ENCODE measurements at regions not wholly inside any gene's neighbourhood (a gene's known extent, or its start where the extent isn't known, plus 50 kb on each side); places are given as distances from the start of the nearest gene placed in this dataset.
A peak's percentile ranks its signal among the peaks of the same experiment; 100 is the strongest.
"Not testable (repeated sequence)": the region's sequence is repeated elsewhere in the genome, so short reads cannot be mapped to it uniquely, and the experiment has no call there.

DNA sequence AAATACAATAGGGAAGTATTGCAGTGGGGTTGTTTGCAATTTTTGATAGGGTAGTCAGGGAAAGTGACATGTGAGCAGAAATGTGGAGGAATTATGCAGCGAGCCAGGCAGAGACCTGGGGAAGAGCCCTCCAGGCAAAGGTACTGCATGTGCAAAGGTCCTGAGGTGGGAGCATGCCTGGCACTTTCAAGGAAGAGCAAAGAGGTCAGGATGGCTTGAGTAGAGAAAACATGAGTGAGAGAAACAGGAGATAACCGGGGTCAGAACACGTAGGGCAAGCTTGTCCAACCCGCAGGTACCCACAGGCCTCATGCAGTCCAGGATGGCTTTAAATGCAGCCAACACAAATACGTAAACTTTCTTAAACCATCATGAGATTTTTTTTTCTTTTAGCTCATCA, 71.0 kb downstream of the COQ2 start:
- Histone ChIP-seq H3K9me3 (peaks cover 3% of the 10 kb centered on the region; the same call in 1 of the 2 replicates), H3K4me3 (no peak overlapping the region), H3K27me3 (ENCODE audit: low read depth) (no peaks in the 10 kb centered on the region), H3K36me3 (replicated peaks) (no peaks in the 10 kb centered on the region), H3K4me1 (no peaks in the 10 kb centered on the region)
- in situ Hi-C loops (cut with MboI; ENCODE audit: low sequenced_read_pairs) = no loop called here
- no peak for DNase-seq (ENCODE audit: low spot score in 2 of 2)

DNA sequence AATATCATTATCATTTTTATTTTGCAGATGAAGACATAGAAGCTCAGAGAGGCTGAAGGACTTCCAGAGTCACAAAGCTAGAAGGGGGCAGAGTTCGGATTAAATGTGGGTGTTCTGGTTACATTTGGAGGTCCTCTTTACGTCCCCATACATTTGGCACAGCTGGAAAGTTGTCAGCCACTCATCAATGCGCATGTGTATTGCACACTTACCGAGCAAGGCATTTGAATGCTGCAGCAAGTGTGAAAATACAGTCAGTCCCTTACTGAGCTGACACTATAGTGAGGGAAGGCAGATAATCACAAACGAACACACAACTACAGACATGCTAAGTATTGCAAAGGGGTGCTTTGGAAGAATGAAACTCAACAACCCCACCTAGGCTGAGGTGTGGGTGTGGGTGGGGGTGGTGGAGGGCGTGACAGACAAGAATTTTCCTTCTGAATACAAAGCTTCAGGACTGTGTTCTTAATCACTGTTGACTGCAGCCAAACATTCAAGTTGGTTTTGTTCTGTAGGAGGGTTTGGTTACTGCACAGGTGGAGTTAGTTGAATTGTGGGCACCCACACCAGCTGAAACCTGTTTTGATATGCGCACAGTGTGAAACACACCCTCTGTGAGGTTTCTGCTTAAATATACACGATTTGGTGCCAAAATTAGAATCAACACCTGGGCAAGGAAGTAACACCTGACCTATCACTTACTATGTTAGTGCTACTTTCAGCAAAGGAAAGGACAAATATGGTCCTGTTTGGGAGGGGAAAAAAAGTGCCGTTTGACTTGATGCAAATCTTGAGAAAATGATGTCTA, 72.4 kb downstream of the COQ2 start:
- Histone ChIP-seq H3K4me3 (no peak overlapping the region), H3K9me3 (peaks cover 11% of the 10 kb centered on the region), H3K36me3 (replicated peaks) (no peaks in the 10 kb centered on the region), H3K27me3 (ENCODE audit: low read depth) (no peaks in the 10 kb centered on the region), H3K4me1 (no peaks in the 10 kb centered on the region)
- in situ Hi-C loops (cut with MboI; ENCODE audit: low sequenced_read_pairs) = no loop called here
- DNase-seq (ENCODE audit: low spot score in 2 of 2) = no peak

DNA sequence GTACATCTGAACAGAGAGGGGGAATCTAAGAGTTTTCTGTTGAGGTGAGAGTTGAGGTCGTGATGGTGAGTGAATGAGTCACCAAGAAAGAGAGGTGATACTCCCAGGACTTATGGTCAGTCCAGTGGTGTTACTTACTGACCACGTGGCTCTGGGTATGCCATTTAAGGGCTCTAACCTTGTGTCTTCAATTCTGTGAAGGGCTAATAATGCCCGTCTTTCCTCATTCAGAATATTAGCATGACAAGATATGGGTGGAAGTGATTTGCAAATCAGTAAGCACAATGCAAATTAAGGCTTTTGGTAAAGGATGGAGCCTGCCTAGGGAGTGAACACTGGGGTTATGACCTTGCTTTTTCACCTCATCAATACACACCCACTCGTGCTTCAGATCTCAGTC, 75.2 kb downstream of the COQ2 start:
- no peaks in the 10 kb centered on the region for H3K27me3 ChIP-seq (ENCODE audit: low read depth)
- peaks cover 11% of the 10 kb centered on the region for H3K9me3 ChIP-seq
- H3K4me3 ChIP-seq = no peak overlapping the region
- DNase-seq (ENCODE audit: low spot score in 2 of 2) = no peak
- in situ Hi-C loops (cut with MboI; ENCODE audit: low sequenced_read_pairs) = no loop called here
- H3K36me3 ChIP-seq (replicated peaks) = no peaks in the 10 kb centered on the region
- H3K4me1 ChIP-seq = no peaks in the 10 kb centered on the region

DNA sequence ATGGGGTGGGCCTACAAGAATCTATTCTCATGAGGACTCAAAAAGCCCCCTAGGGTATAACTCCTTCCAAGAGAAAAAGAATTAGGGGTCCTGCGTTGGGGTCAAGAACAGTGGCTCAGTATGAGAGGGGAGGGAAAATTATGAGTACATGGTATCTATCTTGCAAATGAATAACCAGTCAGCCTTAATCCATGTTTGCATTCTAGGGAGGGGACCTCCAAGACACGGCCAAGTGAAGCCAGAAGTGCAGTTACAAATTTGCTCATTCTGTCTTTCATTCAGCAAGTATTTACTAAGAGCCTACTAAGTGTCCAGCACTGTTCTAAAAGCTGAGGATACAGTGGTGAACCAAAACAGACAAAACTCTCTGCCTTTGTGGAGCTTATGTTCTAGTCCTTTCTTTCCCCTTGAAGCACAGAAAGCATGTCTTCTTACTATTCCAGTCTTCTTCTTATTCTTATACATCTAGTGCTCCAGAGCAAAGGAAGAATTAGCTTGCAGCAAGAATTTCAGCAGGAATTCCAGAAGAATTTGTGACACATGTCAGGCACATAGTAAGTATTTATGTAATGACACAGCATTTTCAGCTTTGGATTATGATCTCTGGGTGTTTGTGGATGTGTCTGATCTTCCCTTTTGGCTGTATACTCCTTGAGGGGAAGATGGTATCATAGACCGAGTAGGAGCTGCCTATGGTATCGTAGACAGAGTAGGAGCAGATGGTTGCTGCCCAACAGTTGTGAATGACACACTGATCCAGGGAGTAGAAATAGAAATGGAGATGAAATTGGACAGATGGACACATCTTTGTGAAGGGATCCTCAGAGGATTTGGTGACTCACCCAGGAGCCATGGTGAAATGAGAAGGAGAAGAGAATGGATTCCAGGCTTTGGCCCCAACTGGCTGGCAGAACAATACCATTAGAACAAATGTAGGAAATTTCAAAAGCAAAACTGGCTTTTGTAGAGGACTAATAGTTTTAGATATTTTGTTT, 75.9 kb downstream of the COQ2 start:
- H3K4me1 ChIP-seq = no peaks in the 10 kb centered on the region
- in situ Hi-C loops (cut with MboI; ENCODE audit: low sequenced_read_pairs) = no loop called here

DNA sequence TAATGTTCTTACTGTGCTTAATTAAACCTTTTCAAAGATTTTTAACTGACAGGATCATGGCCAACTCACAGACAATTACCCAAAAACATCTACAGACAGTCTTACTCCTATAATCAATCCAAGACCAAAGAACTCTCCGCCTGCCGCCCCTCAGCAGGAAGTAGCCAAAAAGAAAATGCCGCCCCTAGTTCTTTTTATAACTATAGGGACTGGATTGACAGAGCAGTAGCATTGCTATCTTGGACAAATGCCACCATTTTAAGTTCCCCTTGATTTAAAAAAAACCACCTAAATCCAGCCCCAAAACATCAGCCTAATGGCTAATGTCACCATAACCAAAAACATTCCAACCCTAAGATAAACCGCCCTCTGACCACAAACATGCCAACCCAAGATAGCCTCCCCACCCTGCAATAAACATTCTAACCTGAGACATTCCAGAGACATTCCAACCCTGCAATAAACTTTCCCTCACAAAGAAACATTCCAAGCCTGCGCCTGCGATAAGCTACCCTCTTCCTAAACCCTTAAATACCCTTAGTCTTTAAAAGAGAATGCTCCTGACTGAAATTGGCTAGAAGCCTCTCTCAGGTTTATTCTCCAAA, 77.0 kb downstream of the COQ2 start:
- in situ Hi-C loops (cut with MboI; ENCODE audit: low sequenced_read_pairs) = no loop called here
- Histone ChIP-seq H3K4me3 (no peak overlapping the region), H3K27me3 (ENCODE audit: low read depth) (no peaks in the 10 kb centered on the region), H3K9me3 (peaks cover 11% of the 10 kb centered on the region), H3K4me1 (no peaks in the 10 kb centered on the region), H3K36me3 (replicated peaks) (no peaks in the 10 kb centered on the region)
- DNase-seq (ENCODE audit: low spot score in 2 of 2) = peak; percentile 22 to 25

More for the DNA sequence above, 75.9 kb downstream of the COQ2 start:
- Histone ChIP-seq H3K9me3 (peaks cover 11% of the 10 kb centered on the region), H3K4me3 (no peak overlapping the region), H3K27me3 (ENCODE audit: low read depth) (no peaks in the 10 kb centered on the region), H3K36me3 (replicated peaks) (no peaks in the 10 kb centered on the region)
- DNase-seq (ENCODE audit: low spot score in 2 of 2) = no peak

DNA sequence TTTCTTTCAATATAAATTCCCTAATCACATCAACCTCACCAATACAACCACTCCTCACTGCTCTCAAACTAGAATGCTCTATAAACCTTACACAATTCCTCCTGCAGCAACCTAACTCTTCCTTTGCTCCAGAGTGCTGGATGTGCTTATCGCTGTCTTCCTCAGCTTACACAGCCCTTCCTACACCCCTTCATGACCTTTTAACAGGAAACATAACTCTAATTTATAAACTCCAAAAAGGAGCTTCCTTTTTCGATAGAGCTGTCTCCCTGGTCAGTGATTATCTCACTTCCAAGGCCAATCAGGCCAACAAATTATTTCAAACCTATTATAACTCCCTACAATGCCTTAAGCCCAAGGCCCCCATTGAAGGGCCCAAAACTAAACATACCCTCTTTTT, 78.8 kb downstream of the COQ2 start:
- H3K27me3 ChIP-seq (ENCODE audit: low read depth) = no peaks in the 10 kb centered on the region
- H3K36me3 ChIP-seq (replicated peaks) = no peaks in the 10 kb centered on the region
- no peak for DNase-seq (ENCODE audit: low spot score in 2 of 2)
- no peaks in the 10 kb centered on the region for H3K4me1 ChIP-seq
- peaks cover 11% of the 10 kb centered on the region for H3K9me3 ChIP-seq
- in situ Hi-C loops (cut with MboI; ENCODE audit: low sequenced_read_pairs) = no loop called here
- H3K4me3 ChIP-seq = no peak overlapping the region

DNA sequence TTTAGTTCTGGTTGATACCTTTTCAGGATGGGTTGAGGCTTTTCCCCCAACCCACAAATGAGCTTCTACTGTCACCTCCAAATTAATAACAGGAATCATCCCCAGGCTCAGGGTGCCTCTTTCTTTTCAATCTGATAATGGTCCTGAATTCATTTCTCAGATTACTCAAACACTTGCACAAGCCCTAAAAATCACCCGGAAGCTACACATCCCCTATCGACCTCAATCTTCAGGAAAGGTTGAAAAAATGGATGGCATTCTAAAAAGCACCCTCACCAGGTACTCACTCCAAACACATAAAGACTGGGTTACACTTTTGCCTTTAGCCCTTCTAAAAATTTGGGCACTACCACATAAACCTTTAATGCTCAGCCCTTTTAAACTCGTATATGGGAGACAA, 79.9 kb downstream of the COQ2 start:
- in situ Hi-C loops (cut with MboI; ENCODE audit: low sequenced_read_pairs) = no loop called here
- no peak for DNase-seq (ENCODE audit: low spot score in 2 of 2)
- Histone ChIP-seq H3K4me1 (no peaks in the 10 kb centered on the region), H3K27me3 (ENCODE audit: low read depth) (no peaks in the 10 kb centered on the region), H3K4me3 (no peak overlapping the region), H3K9me3 (peaks cover 11% of the 10 kb centered on the region), H3K36me3 (replicated peaks) (no peaks in the 10 kb centered on the region)

DNA sequence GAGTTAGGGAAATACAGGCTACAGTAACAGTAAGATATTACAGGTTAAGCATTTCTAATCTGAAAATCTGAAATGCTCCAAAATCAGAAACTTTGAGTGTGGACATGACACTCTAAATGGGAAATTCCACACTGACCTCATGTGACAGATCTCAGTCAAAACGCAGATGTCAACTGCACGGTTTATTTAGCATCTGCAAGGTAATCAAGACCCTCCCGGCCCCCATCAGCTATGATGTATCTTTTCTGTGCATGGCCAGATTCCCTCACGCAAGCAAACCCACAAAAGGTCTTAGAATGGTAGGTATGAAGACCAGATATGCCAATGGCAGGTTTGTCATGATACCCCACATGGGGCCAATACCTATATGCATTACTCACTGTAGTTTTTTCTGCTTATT, 82.8 kb downstream of the COQ2 start:
- in situ Hi-C loops (cut with MboI; ENCODE audit: low sequenced_read_pairs) = no loop called here
- no peaks in the 10 kb centered on the region for H3K27me3 ChIP-seq (ENCODE audit: low read depth)
- H3K4me1 ChIP-seq = no peaks in the 10 kb centered on the region
- no peaks in the 10 kb centered on the region for H3K9me3 ChIP-seq
- no peak for DNase-seq (ENCODE audit: low spot score in 2 of 2)
- H3K36me3 ChIP-seq (replicated peaks) = no peaks in the 10 kb centered on the region
- no peak overlapping the region for H3K4me3 ChIP-seq

DNA sequence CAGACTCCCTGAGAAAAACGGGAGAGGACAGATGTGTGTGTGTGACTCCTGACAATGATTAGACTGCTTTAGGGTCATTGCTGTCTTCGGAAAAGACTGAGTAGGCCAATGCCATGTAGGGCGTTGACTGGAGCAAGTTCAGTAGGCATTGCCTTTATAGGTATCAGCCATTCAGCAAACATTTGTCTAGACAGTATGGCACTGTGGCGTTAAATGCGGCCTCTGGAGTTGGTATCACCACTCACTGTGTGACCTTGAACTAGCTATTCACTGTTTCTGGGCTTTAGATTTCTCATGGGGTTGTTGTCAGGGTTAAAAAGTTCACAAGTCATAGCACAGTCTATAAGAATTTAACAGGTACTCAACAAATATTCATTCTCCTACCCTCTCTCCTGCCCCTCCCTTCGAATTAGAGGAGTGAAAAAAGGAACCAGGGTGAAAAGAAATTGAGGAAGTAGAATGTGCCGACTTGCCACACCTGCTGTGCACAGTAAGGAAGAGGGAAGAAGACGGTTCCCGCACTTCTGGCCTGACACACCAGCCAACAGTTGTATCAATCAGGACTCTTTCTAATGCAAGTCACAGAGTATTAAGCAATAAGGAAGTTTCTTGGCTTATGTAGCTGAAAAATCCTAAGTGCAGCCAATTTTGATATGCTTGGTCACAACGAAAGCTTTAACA, 83.2 kb upstream of the PLAC8 start:
- no peak for DNase-seq (ENCODE audit: low spot score in 2 of 2)
- H3K36me3 ChIP-seq (replicated peaks) = no peaks in the 10 kb centered on the region
- no peaks in the 10 kb centered on the region for H3K9me3 ChIP-seq
- H3K4me1 ChIP-seq = no peaks in the 10 kb centered on the region; the same call in 1 of the 2 replicates
- no peak overlapping the region for H3K4me3 ChIP-seq
- H3K27me3 ChIP-seq (ENCODE audit: low read depth) = no peaks in the 10 kb centered on the region
- in situ Hi-C loops (cut with MboI; ENCODE audit: low sequenced_read_pairs) = no loop called here

DNA sequence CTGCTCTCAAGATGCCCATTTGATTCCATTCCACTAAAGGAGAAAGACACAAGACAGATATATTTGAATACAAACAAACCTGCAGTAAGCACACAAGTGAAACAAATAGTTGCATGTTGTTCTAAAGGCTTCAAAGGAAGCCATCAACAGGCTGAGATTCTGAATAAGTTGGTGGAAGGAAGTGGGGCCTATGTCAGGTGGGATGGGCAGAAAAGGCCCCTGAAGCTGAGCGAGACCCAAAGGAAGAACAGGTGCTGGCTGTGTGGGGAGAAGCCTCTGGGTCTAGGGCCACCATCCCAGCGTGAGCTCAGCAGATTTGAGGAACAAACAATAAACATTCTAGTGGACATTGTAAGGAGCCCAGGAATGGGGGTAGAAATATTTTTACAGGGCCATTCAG, 82.4 kb upstream of the PLAC8 start:
- no peaks in the 10 kb centered on the region for H3K27me3 ChIP-seq (ENCODE audit: low read depth)
- no peak overlapping the region for H3K4me3 ChIP-seq
- H3K36me3 ChIP-seq (replicated peaks) = no peaks in the 10 kb centered on the region
- no peak for DNase-seq (ENCODE audit: low spot score in 2 of 2)
- no peaks in the 10 kb centered on the region for H3K9me3 ChIP-seq
- in situ Hi-C loops (cut with MboI; ENCODE audit: low sequenced_read_pairs) = no loop called here
- H3K4me1 ChIP-seq = no peaks in the 10 kb centered on the region; the same call in 1 of the 2 replicates

DNA sequence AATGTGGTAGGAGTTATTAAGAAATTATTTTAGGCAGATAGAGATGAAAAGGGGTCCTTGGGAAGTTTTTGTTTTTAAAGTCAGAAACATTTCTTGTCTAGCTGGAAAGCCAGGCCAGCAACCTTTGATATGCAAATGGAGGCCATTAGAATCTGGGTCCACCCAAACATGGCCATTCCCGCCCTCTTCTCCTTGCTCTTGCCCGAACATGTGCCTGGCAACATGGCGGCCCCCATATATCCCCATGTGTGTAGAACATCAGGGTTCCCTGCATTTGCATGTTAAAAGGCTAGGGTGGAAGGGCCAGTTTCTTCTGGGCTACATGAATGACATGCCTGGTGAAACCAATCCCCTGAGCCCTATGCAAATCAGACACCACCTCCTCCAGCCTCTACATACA, 80.7 kb upstream of the PLAC8 start:
- no peak for DNase-seq (ENCODE audit: low spot score in 2 of 2)
- H3K9me3 ChIP-seq = no peaks in the 10 kb centered on the region
- no peak overlapping the region for H3K4me3 ChIP-seq
- no peaks in the 10 kb centered on the region; the same call in 1 of the 2 replicates for H3K4me1 ChIP-seq
- no peaks in the 10 kb centered on the region for H3K27me3 ChIP-seq (ENCODE audit: low read depth)
- in situ Hi-C loops (cut with MboI; ENCODE audit: low sequenced_read_pairs) = no loop called here
- H3K36me3 ChIP-seq (replicated peaks) = no peaks in the 10 kb centered on the region

DNA sequence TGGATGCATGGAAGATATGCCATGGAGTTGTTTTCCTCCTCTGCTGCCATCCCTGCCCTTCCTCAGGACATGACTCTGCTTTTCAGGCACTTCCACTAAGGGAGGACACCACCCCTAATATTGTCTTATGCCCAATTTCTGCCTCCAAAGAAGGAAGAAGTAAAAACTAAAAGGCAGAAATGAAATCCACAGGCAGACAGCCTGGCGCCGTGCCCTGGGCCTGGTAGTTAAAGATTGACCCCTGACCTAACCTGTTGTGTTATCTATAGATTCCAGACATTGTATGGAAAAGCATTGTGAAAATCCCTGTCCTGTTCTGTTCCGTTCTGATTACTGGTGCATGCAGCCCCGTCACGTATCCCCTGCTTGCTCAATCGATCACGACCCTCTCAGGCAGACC, 80.1 kb upstream of the PLAC8 start:
- H3K9me3 ChIP-seq; H3K4me1 ChIP-seq; in situ Hi-C loops (cut with MboI; ENCODE audit: low sequenced_read_pairs); DNase-seq (ENCODE audit: low spot score in 2 of 2); H3K4me3 ChIP-seq; H3K27me3 ChIP-seq (ENCODE audit: low read depth); H3K36me3 ChIP-seq (replicated peaks): not testable (repeated sequence)

DNA sequence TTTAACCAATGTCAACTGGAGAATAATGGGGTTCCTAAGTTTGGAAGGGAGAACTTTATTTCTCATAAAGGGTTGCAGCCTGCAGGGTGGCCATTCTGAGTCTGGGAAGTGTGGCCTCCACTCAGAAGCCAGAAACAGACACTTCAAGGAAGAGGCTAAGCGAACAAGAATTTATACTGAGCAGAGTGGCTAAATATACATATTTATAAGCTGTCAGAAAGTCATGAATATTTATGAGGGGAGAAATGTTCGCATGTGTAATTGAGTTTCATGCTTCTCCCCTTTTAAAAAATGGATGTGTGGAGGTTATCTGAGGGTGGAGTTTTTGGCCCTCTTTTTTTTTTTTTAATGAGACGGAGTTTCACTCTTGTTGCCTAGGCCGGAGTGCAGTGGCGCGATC, 78.1 kb upstream of the PLAC8 start:
- Histone ChIP-seq H3K36me3 (replicated peaks) (no peaks in the 10 kb centered on the region), H3K4me3 (no peak overlapping the region), H3K4me1 (no peaks in the 10 kb centered on the region; the same call in 1 of the 2 replicates), H3K9me3 (no peaks in the 10 kb centered on the region), H3K27me3 (ENCODE audit: low read depth) (no peaks in the 10 kb centered on the region)
- no peak for DNase-seq (ENCODE audit: low spot score in 2 of 2)
- in situ Hi-C loops (cut with MboI; ENCODE audit: low sequenced_read_pairs) = no loop called here

Measured in HAP-1 (cell line).